HT-29 (cell line): ENCODE measurements at regions not wholly inside any gene's neighbourhood (a gene's known extent, or its start where the extent isn't known, plus 50 kb on each side); places are given as distances from the start of the nearest gene placed in this dataset.

ENCODE experiments used
- DNase-seq: peaks from one replicate; pipeline ENCODE4 v3.0.0-alpha.2; 2015; ENCODE audit warnings: low spot score

DNA sequence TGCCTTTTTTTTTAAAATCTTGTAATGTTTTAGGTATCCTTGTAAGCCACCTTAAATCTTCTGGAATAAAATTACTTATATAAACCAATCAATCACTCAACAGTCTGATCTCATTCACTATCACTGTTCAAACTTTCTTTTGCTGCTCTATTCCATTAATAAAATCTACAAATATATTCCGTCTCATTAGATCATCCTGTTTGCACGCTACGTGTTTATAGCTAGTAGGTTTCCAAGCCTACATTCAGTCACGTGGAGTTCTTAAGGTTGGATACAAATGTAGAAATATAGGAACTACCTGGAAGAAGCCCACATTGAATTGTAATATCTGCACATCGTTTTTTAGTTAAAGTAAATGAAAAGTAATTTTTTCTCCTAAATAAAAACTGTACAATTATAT is 274.8 kb upstream of the CNTN4 start:
- no peak for DNase-seq

DNA sequence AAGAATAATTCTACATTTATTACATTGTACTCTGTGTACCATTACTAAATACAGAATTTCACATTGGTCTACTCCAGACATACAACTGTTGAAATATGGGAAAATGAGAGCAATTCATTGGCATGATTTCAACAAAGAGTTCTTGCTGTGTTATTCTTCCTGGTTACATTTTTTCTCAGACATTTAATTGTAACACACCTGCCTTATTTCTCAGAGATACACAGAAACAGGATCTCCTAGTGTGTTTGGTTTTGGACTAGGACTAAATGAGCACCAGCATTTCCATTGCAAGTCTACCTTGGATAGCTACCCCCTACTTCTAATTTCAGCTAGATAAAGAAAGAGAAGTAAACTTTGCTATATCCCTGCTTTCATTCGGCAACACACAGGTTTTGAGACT is 274.3 kb upstream of the CNTN4 start:
- DNase-seq = no peak

DNA sequence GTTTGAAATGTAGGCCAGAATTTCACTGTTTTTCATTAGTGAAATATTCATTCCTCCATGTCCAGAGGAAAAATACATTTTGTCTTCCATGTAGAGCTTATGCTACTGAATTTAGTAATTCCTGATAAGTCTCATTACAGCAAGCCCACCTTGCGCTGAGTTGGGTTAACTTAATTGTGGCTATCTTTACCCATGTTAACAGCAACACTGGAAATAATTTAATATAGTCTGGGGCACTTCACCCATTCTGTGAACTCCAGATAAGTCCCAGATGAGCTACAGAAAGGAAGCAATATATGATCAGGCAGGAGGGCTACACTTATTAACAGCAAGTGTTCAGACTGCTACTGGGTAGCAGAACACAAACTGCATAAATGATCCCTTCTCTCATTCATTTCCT is 270.1 kb upstream of the CNTN4 start:
- DNase-seq = no peak

DNA sequence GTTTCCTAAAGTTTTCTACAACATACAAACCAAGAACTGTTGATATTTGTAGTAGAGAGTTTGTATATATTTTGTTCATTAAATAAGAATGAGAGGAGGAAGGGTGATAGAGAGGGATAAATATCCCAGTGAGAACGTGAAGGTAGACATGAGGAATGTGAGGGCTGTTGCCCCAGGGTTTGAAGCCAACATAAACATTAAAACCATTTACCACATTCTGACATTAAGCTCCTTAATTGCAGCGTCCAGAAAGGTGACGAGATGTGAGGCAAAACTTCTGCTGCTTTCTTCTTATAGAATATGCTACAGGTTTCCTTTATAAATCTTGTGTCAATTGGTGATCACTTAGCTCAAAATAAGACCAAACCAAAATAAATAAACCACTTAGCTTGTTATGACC is 267.8 kb upstream of the CNTN4 start:
- DNase-seq = no peak

DNA sequence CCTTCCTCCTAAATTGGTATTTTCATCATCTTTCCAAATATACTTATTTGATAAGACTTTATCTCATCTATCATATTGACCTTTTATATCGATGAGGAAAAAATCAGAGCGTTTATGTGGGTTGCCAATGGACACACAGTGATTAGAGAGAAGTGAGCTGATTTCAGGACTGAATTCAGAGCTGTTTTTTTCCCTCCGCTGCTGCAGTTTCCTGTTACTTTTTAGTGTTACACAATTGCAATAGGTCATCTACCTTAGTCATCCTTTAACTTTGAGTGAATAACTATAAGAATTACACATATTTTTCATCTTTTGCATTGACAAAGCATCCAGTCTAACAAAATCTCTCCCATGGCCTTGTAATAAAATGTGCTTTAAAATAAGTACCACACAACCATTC is 266.3 kb upstream of the CNTN4 start:
- no peak for DNase-seq

DNA sequence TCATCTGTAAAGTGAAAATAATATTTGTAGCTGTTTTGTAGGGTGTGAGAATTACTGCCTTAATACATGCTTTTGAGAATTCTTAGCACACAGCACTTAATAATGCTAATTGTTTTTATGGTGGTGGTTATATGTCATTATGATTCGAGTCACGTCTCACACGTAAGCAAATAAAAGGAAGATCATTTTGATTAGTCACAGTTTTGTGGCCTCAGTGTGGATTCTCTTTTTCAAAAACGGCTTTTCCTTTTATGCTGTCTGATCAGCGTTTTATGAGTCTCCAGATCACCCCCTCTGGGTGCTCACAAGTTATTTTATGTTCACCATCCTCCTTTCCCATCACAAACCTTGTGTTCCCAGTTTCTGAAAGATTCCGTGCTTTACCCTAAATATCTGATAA is 255.6 kb upstream of the CNTN4 start:
- DNase-seq = no peak

DNA sequence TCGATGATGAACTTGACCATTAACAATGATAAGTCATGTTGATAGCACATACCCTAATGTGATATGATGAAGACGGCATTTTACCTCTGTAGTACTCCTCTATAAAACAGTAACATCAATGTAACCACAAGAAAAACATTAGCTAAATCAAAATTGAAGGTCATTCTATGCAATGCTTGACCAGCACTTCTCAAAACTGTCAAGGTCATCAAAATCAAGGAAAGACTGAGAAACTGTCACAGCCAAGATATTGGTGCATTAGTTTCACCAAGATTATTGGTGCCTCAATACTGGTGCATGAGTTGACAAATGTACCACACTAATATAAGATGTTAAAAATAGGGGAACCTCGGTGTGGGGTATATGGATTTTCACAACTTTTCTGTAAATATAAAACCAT is 251.1 kb upstream of the CNTN4 start:
- DNase-seq = no peak

DNA sequence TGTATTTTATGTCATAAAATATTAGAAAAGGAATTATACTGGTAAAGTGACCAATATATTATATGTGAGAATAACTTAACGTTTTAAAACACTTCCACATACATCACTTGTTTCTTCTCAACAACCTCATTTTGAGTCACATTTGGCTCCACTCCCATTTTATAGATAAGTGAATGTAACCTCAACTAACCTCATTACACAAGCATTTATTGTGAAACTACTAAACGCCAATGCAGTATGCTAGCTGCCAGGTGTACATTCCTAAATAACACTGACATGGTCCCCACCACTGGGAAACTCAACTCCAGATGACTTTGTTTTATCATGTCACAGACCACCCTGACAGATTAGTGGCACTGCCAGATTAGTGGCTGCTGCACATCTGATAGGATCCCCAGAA is 249.7 kb upstream of the CNTN4 start:
- DNase-seq = no peak

DNA sequence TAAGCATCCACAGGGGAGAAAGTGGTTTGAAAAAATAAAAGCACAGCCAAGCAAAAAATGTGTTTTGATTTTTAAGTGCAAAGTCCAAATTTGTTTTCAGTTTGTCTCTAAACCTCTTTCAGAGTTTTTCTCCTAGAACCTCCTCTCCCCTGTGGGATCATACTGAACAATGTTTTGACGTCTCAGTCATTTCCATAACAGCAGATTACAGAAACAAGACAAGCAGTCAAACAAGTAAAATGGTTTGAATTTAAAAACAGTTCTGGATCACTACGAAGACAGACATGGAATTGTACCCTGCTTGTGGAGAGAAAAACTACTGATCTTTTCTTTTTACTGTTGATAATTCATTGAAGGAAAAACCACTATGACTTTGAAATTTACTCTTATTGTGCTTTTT is 245.7 kb upstream of the CNTN4 start:
- DNase-seq = no peak

DNA sequence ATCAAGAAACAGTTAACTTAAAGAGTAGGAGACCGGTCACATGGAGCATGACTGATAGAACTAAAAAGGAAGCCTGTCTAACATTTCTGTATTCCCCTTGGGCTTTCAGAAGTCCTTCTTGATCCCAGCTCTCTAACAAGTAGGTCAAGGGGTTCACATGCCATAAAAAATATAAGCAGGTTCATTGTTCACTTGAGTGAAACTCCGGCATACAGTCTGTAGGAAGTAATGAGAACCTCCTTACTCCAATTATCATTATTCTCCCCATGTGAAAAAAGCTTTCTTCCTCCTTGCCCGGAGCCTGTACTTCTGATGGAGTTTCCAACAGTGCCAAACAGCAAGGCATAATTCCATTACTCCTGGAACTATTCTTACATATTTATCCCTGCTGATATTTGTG is 242.8 kb upstream of the CNTN4 start:
- no peak for DNase-seq

DNA sequence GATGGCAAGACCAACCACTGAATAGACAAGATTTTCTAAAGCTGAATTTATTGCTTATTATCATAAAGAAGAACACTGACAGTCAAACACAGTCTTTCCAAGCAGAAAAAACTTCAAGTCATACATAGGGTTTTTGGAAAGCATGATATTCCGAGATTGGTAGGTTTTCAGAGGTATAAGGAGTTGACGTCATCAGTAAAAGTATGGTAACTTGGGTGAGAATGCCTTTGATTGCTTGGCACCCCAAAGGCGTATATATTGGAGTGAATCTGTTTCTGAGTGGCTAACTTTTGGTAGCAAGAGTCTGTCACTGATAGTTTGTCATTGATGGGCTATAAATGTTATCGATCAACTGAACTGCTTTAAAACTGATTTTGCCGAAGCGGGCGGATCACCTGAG is 227.9 kb upstream of the CNTN4 start:
- DNase-seq = no peak

DNA sequence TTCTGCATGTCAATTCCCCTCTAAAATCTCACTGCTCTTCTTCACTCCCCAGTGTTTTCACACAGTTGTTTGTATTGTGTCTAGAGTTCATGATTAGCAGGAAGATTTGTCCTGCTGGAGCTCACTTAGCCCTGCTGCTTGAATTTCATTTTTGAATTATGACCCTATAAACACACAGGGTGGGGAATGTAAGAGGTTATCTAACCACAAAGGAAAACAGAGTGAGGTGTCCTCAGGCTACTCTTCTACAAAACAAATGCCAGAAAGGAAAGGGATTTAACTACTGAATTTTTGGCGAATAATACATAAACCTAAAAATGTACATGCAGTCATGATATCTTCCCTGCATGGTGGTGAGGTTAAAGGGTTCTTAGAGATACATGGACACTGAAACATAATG is 215.1 kb upstream of the CNTN4 start:
- DNase-seq = no peak

DNA sequence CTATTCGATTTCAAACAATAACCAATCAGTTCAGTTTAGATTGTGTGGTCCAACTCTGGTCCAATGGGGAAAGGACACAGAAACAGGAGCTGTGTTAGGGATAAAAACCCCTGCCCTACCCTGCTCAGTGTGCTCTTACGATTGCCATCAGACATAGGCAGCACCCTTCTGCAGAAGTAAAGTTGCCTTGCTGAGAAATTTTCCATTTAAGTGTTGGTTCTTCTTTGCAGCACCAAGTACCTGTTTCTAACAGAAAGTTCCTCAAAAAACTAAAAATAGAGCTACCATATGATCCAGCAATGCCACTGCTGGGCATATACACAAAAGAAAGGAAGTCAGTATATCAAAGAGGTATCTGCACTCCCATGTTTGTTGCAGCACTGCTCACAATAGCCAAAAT is 206.2 kb upstream of the CNTN4 start:
- no peak for DNase-seq

DNA sequence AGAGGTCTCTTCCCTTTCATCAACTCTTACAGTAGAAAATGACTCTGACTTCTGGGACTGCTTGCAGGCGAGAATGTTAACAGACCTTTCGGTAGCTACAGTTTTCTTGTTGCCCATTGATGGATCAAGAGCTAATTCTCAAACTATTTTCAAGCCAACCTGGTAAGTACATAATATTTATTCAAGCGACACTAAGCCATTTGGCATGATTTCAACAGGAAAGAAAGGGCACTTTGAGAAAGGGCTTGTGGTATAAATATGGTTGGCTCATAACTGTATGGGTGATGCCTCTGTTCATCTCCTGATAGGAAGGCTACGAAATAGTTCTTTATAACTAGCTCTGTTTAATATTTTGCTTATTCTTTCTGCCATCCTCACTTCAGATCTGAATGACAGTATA is 196.2 kb upstream of the CNTN4 start:
- DNase-seq = no peak

DNA sequence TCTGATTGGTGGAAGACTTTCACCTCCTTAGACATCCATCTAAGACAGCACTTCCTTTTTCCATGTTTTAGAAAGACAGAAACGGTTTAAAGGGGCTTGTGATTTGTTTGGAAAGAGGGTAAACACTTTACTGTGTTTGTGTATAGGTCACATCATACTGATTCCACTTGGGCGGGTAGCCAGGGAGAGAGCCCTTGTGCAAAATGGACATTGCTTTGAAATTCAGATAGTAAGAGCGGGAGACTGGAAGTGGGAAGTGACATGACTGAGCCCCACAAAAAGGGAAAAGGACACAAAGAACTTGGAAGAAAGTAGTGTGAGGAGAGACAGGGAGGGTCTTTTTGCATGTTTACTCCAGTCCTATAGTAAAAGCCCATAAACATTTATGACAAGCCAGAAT is 195.6 kb upstream of the CNTN4 start:
- DNase-seq = no peak

DNA sequence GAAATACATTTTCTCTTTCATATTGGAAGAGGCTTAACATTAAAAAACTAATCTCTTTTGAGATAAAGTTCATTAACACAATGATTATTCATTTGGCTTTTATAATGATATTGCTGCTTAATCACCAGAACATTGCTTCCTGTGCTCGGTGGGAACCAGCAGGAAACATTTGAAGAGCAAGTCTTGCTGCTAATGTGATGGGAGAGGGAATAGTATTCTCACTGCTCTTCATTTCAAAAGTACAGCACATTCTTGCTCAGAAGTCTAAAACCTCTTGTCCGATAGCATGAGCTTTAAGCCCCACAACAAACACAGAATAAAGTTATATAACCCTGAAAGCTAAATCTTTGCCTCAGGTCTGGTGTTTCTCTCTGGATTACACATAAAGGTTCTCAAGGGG is 190.8 kb upstream of the CNTN4 start:
- no peak for DNase-seq

DNA sequence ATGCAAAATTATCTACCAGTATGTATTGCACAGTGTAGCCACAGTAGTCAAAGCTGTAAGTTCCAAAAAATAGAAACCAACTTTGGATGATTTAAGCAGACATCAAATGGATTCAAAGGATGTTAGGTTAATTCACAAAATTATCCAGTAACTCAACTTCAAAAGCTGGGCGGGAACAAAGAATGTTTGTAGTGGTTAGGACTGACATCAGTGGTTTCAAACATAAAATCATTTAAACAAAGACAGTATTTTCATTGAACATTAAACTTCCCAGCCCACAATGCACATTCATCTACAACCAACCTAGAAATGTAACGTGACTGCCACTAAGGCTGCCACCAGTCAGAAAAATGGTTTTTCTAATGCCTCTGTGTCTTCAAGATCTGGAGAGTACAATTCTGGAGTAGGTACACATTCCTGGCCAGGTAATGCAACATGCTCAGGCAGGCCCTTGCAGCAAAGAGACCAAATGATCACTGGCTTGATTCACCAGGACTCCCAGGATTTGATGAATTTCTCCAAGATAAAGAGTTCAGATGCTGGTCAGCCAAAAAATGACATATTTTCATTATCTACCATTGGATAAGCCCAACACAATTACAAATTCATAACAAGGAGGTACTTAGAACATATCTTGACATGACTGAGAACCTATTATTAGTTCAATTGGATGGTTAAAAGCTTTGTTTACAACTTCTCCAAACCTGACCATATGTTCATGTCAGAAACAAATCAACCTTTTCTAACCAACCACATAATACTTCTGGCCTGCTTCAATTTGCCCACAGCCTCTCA is 189.8 kb upstream of the CNTN4 start:
- no peak for DNase-seq

DNA sequence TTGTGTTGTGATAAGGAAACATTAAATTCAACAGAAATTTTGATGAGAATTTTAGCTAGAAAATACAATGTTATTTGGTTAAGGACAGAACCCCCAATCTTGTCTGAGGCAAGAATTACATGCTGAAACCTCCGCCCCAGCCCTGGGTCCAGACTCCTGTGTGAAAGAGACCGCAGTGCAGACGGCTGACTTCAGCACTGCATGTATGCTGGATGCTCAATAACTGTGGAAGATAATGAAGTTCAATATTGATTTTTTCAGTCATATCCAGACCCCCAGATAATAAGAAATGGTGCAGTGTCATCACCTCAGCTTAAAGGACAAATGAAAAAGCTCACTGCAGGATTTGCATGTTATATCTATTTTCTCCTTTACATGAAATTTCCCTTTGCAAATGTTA is 188.3 kb upstream of the CNTN4 start:
- DNase-seq = no peak

DNA sequence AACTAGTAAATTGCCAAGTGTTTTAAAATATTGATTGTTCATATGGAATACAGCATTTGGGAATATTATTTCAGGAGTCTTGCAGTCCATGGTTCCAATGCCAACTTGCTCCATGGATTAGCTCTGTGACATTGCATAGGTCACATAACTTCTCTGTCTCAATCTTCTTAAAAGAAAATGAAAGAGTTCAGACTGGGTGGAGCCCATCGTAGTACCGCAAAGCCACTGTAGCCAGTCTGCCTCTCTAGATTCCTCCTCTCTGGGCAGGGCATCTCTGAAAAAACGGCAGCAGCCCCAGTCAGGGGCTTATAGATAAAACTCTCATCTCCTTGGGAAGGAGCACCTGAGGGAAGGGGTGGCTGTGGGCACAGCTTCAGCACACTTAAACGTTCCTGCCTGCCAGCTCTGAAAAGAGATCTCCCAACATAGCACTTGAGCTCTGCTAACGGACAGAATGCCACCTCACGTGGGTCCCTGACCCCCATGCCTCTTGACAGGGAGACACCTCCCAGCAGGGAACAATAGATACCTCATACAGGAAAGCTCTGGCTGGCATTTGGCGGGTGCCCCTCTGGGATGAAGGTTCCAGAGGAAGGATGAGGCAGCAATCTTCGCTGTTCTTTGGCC is 168.8 kb upstream of the CNTN4 start:
- DNase-seq = no peak

DNA sequence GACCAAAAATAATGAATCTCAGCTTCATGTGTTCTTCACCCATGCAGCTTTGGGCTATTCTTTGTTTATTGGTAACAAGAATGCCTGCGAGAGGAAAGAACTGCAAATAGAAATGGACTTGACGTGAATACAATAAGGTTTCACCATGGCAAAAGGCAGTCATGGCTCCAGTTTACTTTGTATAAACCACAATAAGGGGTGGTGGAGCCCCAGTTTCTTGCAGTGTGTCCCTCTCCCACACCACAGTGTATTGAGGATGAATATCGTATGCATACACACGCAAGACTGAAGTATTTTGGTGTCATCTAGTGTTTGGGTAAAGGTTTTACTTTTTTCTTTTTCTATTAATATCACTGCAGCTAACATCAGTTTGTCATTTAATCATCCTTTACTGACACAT is 159.7 kb upstream of the CNTN4 start:
- DNase-seq = no peak

DNA sequence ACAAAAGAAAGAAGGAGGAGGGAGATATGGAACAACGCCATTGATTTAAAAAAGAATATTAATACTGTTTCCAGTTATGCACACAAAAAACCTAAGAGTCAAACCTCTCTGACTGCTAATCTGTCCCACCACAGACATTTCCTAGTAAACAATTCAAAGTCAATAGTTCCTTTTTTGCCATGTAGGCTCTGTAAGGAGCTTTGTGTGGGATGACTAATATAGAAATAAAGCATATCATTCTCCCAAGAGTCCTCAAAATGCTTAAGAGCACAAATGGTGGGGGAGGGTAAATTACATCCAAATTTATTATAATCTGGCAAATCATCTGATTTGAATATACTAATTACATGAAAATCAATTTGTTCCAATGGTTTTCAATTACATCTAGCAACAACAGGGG is 155.9 kb upstream of the CNTN4 start:
- no peak for DNase-seq

DNA sequence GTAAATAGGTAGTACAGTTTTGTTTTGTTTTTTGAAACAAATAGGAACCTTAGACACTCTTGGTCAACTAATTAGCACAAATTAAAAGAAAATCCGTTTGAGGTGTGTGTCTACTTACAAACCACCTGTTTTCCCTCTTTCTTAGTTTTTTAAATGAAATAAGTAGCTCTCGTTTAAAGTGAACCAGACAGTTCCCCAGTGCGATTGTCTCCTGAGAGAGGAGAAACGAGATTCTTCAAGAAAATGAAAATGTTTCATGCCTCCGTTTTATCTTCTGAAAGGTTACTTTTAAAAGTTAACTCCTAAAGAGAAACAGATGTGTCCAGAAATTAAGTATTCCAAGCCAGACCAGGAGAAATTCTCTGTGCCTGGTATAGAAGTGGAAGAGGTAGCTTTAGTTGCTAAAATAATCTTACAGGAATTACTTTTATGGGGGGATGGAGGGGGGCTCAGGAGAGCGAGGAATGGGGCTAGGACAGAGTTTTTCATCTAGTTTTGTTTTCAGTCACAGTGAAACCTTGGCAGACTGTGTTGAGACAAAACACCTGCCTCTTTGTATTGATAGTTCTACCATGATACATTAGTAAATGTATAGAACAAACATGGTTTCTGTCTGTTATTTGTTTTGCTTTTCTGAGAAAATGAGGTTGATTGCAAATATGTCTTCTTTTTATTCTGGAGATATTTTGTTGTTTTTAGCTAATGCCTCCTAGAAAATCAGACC is 155.1 kb upstream of the CNTN4 start:
- no peak for DNase-seq

DNA sequence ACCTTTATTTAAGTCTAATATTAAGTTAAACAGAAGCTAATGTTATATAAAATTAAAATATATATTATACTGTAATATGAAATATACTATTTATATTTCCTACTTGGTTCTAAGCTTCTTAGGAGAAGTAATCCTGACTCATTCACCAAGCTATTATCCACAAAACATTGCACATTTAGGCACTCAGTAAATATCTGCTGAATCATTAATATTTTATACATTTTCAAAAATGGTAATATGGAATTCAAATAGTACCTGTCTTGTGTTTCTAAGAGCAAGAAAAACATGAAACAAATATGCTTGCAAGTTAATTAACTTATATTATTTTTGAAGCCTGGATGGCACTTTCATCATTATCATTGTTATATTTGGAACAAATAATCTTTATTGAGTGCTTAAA is 153.0 kb upstream of the CNTN4 start:
- DNase-seq = no peak
